Right lobe of liver (tissue), 4 donors: ENCODE measurements at regions not wholly inside any gene's neighbourhood (a gene's known extent, or its start where the extent isn't known, plus 50 kb on each side); places are given as distances from the start of the nearest gene placed in this dataset.

Experiments
- CTCF ChIP-seq, 4 donors: fragments of 200-600 bp in 3 of 4; fragments of 450-650 bp in 1 of 4; IDR thresholded peaks; one replicate each; pipeline versions ENCODE4 v1.5.1 to v1.8.0; 2016 to 2022; ENCODE audit warnings: antibody characterized with exemption in 4 of 4, mild to moderate bottlenecking in 2 of 4
- POLR2A ChIP-seq: fragments of 450-650 bp; IDR thresholded peaks from one replicate; pipeline ENCODE4 v1.6.1; 2017; ENCODE audit warnings: antibody characterized with exemption, mild to moderate bottlenecking
- donor health status: DM: no; HTN: no; CAD: no.
- donor health status: DM: no; HTN: no; CAD: no.
- donor health status: DM: no; HTN: yes; CAD: no.

DNA sequence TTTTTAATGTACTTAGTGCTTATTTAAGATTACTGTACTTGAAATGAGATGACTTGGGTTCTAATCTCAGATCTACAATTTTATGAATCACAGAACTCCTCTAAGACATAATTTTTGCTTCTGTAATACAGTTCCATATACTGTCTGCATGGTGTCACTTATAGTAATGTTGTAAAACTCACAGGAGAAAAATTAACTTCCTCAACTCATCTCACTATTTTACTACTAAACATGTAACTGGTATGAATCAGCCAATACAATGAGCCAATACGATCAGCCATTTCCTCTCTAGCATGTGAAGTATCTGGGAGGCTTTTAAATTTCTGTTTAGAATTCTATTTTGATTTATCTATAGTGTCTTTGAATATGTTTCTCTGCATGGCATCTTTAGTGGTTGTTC, 85.3 kb downstream of the NHLRC3 start:
- TF ChIP-seq CTCF (IDR thresholded peaks at IDR 0.05): no peak
- no peak for TF ChIP-seq POLR2A
